Endothelial cell of umbilical vein (primary cell): ENCODE measurements at regions not wholly inside any gene's neighbourhood (a gene's known extent, or its start where the extent isn't known, plus 50 kb on each side); places are given as distances from the start of the nearest gene placed in this dataset.

ENCODE experiments used
- BruUV-seq: library from RNA; stranded (reverse); fragments of 400-500 nt; replicated peaks from 2 replicates; lab custom pipeline; 2021; lab: Mats Ljungman, UMichigan
- CTCF ChIA-PET: fragments of 300-600, 350-600 bp; sonication (Branson Sonifier 250); formaldehyde crosslinking; loops from one replicate; lab custom pipeline; 2021; ENCODE audit warnings: antibody characterized with exemption, inconsistent platforms; lab: Charles Lee
- POLR2A ChIA-PET: fragments of 300-600, 350-600 bp; sonication (Branson Sonifier 250); formaldehyde crosslinking; loops from one replicate; lab custom pipeline; 2021; ENCODE audit warnings: antibody characterized with exemption, inconsistent platforms; lab: Charles Lee
- DNase-seq: peaks from one replicate; pipeline ENCODE4 v3.0.0-alpha.2; 2011; ENCODE audit warnings: low read depth, low spot score
- FAIRE-seq: peaks from 2 replicates; lab custom pipeline; 2011; peaks lifted over from hg19 to GRCh38; lab: Jason Lieb, UNC
- H2AFZ ChIP-seq: 2 replicates; pipeline ENCODE4 v1.6.0; 2012; ENCODE audit warnings: low read depth, low read length, control low read depth, inconsistent platforms
- H3K27ac ChIP-seq: 2 replicates; pipeline ENCODE4 v1.5.1; 2011; ENCODE audit warnings: low read depth, mild to moderate bottlenecking, control low read depth, low read length, moderate library complexity; ENCODE audit not compliant: insufficient read depth
- H3K27me3 ChIP-seq, 2 experiments: 2 replicates each; pipeline versions ENCODE4 v1.6.0 to v1.6.1; 2011; ENCODE audit warnings: low read length in 2 of 2, mixed read lengths in 1 of 2; ENCODE audit not compliant: control insufficient read depth in 2 of 2, insufficient read depth in 2 of 2
- H3K36me3 ChIP-seq, 2 experiments: 2 replicates in 1 of 2; 3 replicates in 1 of 2; pipeline ENCODE4 v1.5.1; 2011; ENCODE audit warnings: low read length in 2 of 2, mild to moderate bottlenecking in 1 of 2, moderate library complexity in 1 of 2; ENCODE audit not compliant: control insufficient read depth in 2 of 2, insufficient read depth in 2 of 2; ENCODE audit errors: extremely low read depth in 1 of 2
- H3K4me1 ChIP-seq: 3 replicates; pipeline ENCODE4 v1.5.1; 2011; ENCODE audit warnings: mild to moderate bottlenecking, low read length; ENCODE audit not compliant: control insufficient read depth, insufficient read depth; ENCODE audit errors: extremely low read depth
- H3K4me2 ChIP-seq: 2 replicates; pipeline ENCODE4 v1.6.1; 2011; ENCODE audit warnings: low read length, control low read depth, mixed read lengths; ENCODE audit not compliant: insufficient read depth
- H3K4me3 ChIP-seq, 3 experiments: fragments of 200-600 bp in 1 of 3; sonication (generic), shearing (Covaris generic) in 1 of 3; replicated peaks in 1 of 3; 2 replicates each; pipeline ENCODE4 v1.5.1; 2011 to 2016; ENCODE audit warnings: control low read depth in 3 of 3, low read length in 3 of 3, mild to moderate bottlenecking in 2 of 3, inconsistent platforms in 1 of 3, low read depth in 1 of 3, moderate library complexity in 1 of 3; ENCODE audit not compliant: insufficient read depth in 1 of 3
- H3K79me2 ChIP-seq: 2 replicates; pipeline ENCODE4 v1.6.0; 2012; ENCODE audit warnings: low read length, inconsistent platforms; ENCODE audit not compliant: control insufficient read depth, insufficient read depth
- H3K9ac ChIP-seq: replicated peaks from 2 replicates; pipeline ENCODE3; 2011; ENCODE audit warnings: low read length, control low read depth; ENCODE audit not compliant: insufficient read depth; ENCODE audit errors: extremely low read depth
- H3K9me1 ChIP-seq: replicated peaks from 3 replicates; pipeline ENCODE4 v1.6.0; 2011; ENCODE audit warnings: mild to moderate bottlenecking, low read length; ENCODE audit not compliant: control insufficient read depth, insufficient read depth; ENCODE audit errors: extremely low read depth
- H3K9me3 ChIP-seq: replicated peaks from 2 replicates; pipeline ENCODE4 v1.5.1; 2012; ENCODE audit warnings: low read length, inconsistent platforms; ENCODE audit not compliant: control insufficient read depth, insufficient read depth
- H4K20me1 ChIP-seq: replicated peaks from 2 replicates; pipeline ENCODE3; 2011; ENCODE audit warnings: mild to moderate bottlenecking, low read length; ENCODE audit not compliant: control insufficient read depth, insufficient read depth; ENCODE audit errors: extremely low read depth
- EZH2 ChIP-seq: IDR thresholded peaks from 2 replicates; pipeline ENCODE4 v1.6.1; 2012; ENCODE audit warnings: borderline replicate concordance, low read depth, mild to moderate bottlenecking, moderate library complexity, low read length, inconsistent platforms; ENCODE audit not compliant: severe bottlenecking
- FOS ChIP-seq: IDR thresholded peaks from 2 replicates; pipeline ENCODE4 v1.6.1; 2011; ENCODE audit warnings: mild to moderate bottlenecking, low read length, moderate library complexity, borderline replicate concordance; ENCODE audit not compliant: insufficient read depth
- GATA2 ChIP-seq: IDR thresholded peaks from 2 replicates; pipeline ENCODE4 v1.7.0; 2011; ENCODE audit warnings: low read depth, mild to moderate bottlenecking, moderate library complexity, mixed read lengths, low read length; ENCODE audit not compliant: insufficient read length, insufficient read depth
- JUN ChIP-seq: IDR thresholded peaks from 2 replicates; pipeline ENCODE4 v1.6.1; 2011; ENCODE audit warnings: borderline replicate concordance, low read depth; ENCODE audit not compliant: insufficient read length, insufficient read depth
- MYC ChIP-seq: IDR thresholded peaks from one replicate; pipeline ENCODE4 v1.6.1; 2011; ENCODE audit warnings: mild to moderate bottlenecking, low read depth, low read length
- POLR2A ChIP-seq: IDR thresholded peaks from 2 replicates; pipeline ENCODE4 v1.6.1; 2012; ENCODE audit warnings: low read depth, mild to moderate bottlenecking, control low read depth, low read length
- POLR2AphosphoS5 ChIP-seq: IDR thresholded peaks from 2 replicates; pipeline ENCODE4 v1.6.1; 2012; ENCODE audit warnings: low read depth, mild to moderate bottlenecking, control low read depth, low read length, moderate library complexity; ENCODE audit not compliant: insufficient read depth
- dilution Hi-C: fragments of 300-500 bp; cut with MboI; formaldehyde crosslinking; loops from one replicate; pipeline ENCODE4 v1.15.0; 2019; ENCODE audit warnings: low sequenced_read_pairs; ENCODE audit not compliant: extremely low pct_ligation_motif_present
- intact Hi-C: fragments of 100-400 bp; cut with micrococcal nuclease; formaldehyde crosslinking; loops from one replicate; pipeline ENCODE4 v1.10.0; 2022
- TF ChIP-seq, protein P1 (sequence below), 2 donors: IDR thresholded peaks; 1 replicate in 1 of 2; 2 replicates in 1 of 2; pipeline ENCODE4 v1.5.1; 2011; ENCODE audit warnings: low read length in 2 of 2, mild to moderate bottlenecking in 2 of 2, moderate library complexity in 2 of 2, control low read depth in 1 of 2, inconsistent platforms in 1 of 2, low read depth in 1 of 2; ENCODE audit not compliant: insufficient read depth in 1 of 2; ENCODE audit errors: extremely low read depth in 1 of 2
- TF ChIP-seq, protein P2 (sequence below): IDR thresholded peaks from 2 replicates; pipeline ENCODE4 v1.6.1; 2011; ENCODE audit not compliant: insufficient read depth, insufficient read length

DNA sequence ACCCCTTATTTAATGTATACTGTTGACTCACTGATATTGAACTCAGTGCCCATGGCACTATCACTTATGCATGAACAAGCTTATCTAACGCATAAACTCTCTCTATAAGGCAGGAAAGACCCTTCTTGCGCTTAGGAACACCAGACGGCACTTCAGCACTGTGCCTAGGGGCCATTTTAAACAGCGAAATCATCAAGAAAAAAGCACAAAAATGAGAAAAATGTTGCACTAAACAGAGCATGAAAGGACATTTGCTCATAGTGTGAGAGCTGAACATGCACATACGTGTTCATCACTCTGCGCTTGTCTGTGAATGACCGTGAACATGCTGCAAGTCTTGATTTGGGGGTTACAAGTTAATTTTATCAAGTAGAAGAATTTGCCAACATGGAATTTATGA, 109.6 kb downstream of the WDR11 start:
- no peaks in the 10 kb centered on the region for H3K4me1 ChIP-seq
- BruUV-seq: no TSS peak
- FAIRE-seq (no peak), DNase-seq (no peak)
- H3K79me2 ChIP-seq: no peaks in the 10 kb centered on the region
- no peaks in the 10 kb centered on the region for H4K20me1 ChIP-seq
- H3K9me3 ChIP-seq: no peaks in the 10 kb centered on the region
- TF ChIP-seq EZH2: no peak
- no peak for TF ChIP-seq POLR2AphosphoS5
- TF ChIP-seq GATA2: no peak
- no peak for TF ChIP-seq FOS
- TF ChIP-seq, protein P1, sequence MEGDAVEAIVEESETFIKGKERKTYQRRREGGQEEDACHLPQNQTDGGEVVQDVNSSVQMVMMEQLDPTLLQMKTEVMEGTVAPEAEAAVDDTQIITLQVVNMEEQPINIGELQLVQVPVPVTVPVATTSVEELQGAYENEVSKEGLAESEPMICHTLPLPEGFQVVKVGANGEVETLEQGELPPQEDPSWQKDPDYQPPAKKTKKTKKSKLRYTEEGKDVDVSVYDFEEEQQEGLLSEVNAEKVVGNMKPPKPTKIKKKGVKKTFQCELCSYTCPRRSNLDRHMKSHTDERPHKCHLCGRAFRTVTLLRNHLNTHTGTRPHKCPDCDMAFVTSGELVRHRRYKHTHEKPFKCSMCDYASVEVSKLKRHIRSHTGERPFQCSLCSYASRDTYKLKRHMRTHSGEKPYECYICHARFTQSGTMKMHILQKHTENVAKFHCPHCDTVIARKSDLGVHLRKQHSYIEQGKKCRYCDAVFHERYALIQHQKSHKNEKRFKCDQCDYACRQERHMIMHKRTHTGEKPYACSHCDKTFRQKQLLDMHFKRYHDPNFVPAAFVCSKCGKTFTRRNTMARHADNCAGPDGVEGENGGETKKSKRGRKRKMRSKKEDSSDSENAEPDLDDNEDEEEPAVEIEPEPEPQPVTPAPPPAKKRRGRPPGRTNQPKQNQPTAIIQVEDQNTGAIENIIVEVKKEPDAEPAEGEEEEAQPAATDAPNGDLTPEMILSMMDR (IDR thresholded peaks at IDR 0.05; ENCODE audit: extremely low read depth in 1 of 2, insufficient read depth in 1 of 2, low read depth in 1 of 2, low read length in 2 of 2): no peak
- TF ChIP-seq JUN: no peak
- no peak for TF ChIP-seq MYC
- TF ChIP-seq, protein P2, sequence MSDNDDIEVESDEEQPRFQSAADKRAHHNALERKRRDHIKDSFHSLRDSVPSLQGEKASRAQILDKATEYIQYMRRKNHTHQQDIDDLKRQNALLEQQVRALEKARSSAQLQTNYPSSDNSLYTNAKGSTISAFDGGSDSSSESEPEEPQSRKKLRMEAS: no peak
- no peak for TF ChIP-seq POLR2A
- H3K9ac ChIP-seq: no peak overlapping the region
- no peak overlapping the region for H3K4me3 ChIP-seq
- H3K9me1 ChIP-seq: no peaks in the 10 kb centered on the region
- no peaks in the 10 kb centered on the region for H3K36me3 ChIP-seq
- no peaks in the 10 kb centered on the region for H3K27me3 ChIP-seq
- no peak overlapping the region for H3K4me2 ChIP-seq
- intact Hi-C loops (no loop called here), dilution Hi-C loops (no loop called here)
- ChIA-PET CTCF (interaction anchor here (1.8 kb wide), 1 partner anchor 940 kb away, joined by 5 read pairs; no protein-coding TSS in a partner anchor), POLR2A (no interaction called here)
- H2AFZ ChIP-seq: no peak overlapping the region
- H3K27ac ChIP-seq: no peak overlapping the region
